Tibial artery (tissue), 4 donors: ENCODE measurements at regions not wholly inside any gene's neighbourhood (a gene's known extent, or its start where the extent isn't known, plus 50 kb on each side); places are given as distances from the start of the nearest gene placed in this dataset.

Experiments used
- DNase-seq, 2 donors: peaks; one replicate each; pipeline ENCODE4 v3.0.0-alpha.2; 2019
- H3K27ac ChIP-seq, 2 donors: fragments of 200-600 bp; sonication (generic) in 1 of 2; 1 replicate in 1 of 2; 2 replicates in 1 of 2; pipeline ENCODE4 v1.5.1; 2018 to 2019; ENCODE audit warnings: mild to moderate bottlenecking in 1 of 2
- H3K27me3 ChIP-seq, 2 donors: fragments of 200-600 bp; sonication (generic) in 1 of 2; one replicate each; pipeline versions ENCODE4 v1.5.1 to v1.6.0; 2016 to 2019
- H3K36me3 ChIP-seq, 3 donors: fragments of 200-600 bp; sonication (generic) in 2 of 3; one replicate each; pipeline ENCODE4 v1.5.1; 2016 to 2019; ENCODE audit warnings: mild to moderate bottlenecking in 2 of 3
- H3K4me1 ChIP-seq, 4 donors: fragments of 200-600 bp; sonication (generic) in 2 of 4; 1 replicate in 3 of 4; 2 replicates in 1 of 4; pipeline ENCODE4 v1.5.1; 2016 to 2019
- H3K4me3 ChIP-seq, 2 donors: fragments of 200-600 bp; sonication (generic) in 1 of 2; 1 replicate in 1 of 2; 2 replicates in 1 of 2; pipeline ENCODE4 v1.5.1; 2018 to 2019; ENCODE audit warnings: mild to moderate bottlenecking in 2 of 2
- H3K9me3 ChIP-seq, 3 donors: fragments of 200-600 bp; sonication (generic) in 1 of 3; one replicate each; pipeline ENCODE4 v1.5.1; 2016 to 2019
- intact Hi-C: fragments of 100-400 bp; cut with DNase I; formaldehyde crosslinking; loops from one replicate; pipeline ENCODE4 v1.15.0; 2023; ENCODE audit warnings: low total_unique reads
- TF ChIP-seq, protein P1 (sequence below), 2 experiments: fragments of 200-600 bp in 1 of 2; fragments of 450-650 bp in 1 of 2; IDR thresholded peaks; one replicate each; pipeline ENCODE4 v1.5.1; 2017 to 2019; ENCODE audit warnings: antibody characterized with exemption in 2 of 2, mild to moderate bottlenecking in 1 of 2, moderate library complexity in 1 of 2

DNA sequence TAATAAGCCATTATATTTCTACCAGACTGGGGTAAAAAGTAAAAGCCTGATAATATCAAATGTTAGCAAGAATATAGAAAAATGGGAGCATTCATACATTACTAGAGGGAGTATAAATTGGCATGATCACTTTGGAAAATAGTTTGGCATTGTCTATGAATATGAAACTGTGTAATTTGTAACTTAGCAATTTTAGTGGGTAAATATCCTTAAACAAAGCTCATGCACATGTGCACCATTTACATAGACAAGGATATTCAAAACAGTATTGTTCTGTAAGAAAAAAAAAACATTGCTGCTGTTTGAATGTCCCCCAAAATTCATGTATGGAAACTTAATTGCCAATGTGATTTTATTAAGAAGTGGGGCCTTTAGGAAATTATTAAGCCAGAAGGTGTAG, 166.4 kb upstream of the SLC27A6 start:
- intact Hi-C loops, result no loop called here
- Histone ChIP-seq H3K27ac (no peak overlapping the region), H3K27me3 (no peaks in the 10 kb centered on the region), H3K36me3 (no peaks in the 10 kb centered on the region), H3K9me3 (no peaks in the 10 kb centered on the region), H3K4me3 (no peak overlapping the region), H3K4me1 (no peaks in the 10 kb centered on the region)
- TF ChIP-seq, protein P1, sequence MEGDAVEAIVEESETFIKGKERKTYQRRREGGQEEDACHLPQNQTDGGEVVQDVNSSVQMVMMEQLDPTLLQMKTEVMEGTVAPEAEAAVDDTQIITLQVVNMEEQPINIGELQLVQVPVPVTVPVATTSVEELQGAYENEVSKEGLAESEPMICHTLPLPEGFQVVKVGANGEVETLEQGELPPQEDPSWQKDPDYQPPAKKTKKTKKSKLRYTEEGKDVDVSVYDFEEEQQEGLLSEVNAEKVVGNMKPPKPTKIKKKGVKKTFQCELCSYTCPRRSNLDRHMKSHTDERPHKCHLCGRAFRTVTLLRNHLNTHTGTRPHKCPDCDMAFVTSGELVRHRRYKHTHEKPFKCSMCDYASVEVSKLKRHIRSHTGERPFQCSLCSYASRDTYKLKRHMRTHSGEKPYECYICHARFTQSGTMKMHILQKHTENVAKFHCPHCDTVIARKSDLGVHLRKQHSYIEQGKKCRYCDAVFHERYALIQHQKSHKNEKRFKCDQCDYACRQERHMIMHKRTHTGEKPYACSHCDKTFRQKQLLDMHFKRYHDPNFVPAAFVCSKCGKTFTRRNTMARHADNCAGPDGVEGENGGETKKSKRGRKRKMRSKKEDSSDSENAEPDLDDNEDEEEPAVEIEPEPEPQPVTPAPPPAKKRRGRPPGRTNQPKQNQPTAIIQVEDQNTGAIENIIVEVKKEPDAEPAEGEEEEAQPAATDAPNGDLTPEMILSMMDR (IDR thresholded peaks at IDR 0.05), result no peak
- DNase-seq, result no peak

DNA sequence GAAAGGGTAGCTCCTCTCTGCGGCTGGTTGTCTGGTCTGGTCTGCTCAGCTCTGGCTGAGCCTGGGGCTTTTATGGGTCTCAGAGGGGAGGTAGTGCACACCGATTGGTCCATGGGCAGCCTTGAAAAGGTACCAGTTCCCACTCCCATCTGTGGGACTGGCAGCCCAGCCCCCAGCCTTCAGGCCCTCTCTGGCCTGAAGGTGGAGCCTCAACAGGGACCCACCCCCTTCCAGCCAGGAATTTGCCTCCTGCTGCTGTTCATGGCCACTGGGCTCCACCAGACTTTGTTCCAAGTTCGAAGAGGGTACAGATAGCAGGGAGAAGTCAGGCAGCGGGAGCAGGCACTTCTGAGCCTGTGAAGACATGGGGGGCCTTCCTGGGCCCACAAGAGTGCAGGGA, 165.3 kb upstream of the SLC27A6 start:
- no peak for DNase-seq
- H3K27me3 ChIP-seq, result no peaks in the 10 kb centered on the region
- TF ChIP-seq, protein P1 (IDR thresholded peaks at IDR 0.05), result no peak
- H3K4me1 ChIP-seq, result no peaks in the 10 kb centered on the region
- intact Hi-C loops, result no loop called here
- H3K4me3 ChIP-seq, result no peak overlapping the region
- H3K9me3 ChIP-seq, result no peaks in the 10 kb centered on the region
- H3K36me3 ChIP-seq, result no peaks in the 10 kb centered on the region
- H3K27ac ChIP-seq, result no peak overlapping the region

DNA sequence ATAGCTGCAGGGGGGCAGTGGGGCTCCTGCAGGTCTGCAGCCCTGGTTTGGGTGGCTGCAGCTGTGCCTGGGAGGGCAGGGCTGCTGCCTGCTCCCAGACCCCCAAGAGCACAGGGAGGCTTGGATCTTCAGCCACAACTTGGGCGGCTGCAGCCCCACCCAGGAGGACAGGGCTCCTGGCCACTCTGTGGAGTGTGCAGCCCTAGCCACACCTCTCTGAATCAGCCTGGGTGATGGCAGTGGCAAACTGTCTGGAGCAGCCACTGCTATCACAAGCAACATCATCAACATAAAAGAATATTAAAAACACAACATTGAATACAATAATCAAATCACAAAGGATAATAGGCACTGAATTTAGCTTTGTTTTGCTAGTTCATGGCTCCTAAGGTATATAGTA, 164.9 kb upstream of the SLC27A6 start:
- H3K9me3 ChIP-seq, result no peaks in the 10 kb centered on the region
- TF ChIP-seq, protein P1 (IDR thresholded peaks at IDR 0.05), result no peak
- intact Hi-C loops, result no loop called here

DNA sequence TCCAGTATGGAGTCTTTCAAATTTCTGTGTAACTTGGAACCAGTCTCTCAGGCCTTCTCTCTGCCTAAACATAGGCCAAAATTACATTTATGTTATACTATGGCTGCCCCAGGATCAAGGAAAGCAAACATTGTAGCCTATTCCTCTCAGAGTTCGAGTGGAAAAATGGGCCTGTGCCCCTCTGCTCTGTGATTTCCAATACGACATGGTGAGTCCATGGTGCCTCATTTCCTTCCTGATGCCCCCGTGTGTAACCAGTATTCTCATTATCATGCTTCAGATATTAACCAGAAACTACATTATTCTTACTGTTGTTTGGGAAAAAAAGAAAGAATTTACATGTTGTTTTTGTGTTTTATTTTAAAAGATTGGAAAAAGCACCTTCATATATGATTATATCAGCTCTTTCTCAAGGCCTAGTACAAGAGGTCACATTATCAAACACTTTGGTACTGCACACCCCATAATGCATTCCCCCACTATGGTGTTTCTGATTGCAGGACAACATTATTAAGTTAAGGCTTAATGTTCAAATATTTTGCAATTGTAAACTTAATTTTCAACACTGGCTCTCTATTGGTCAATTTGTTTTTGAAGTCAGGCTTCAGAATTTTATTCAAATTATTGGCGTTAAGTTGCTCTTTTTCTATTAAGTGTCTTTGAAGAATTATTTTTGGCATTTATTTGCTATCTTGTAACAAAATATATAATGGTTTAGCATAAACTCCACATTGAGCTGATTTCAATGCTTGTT, 151.8 kb upstream of the SLC27A6 start:
- TF ChIP-seq, protein P1 (IDR thresholded peaks at IDR 0.05), result no peak
- no peak for DNase-seq
- H3K4me3 ChIP-seq, result no peak overlapping the region
- H3K36me3 ChIP-seq, result no peaks in the 10 kb centered on the region
- intact Hi-C loops, result no loop called here
- H3K9me3 ChIP-seq, result peaks cover 0 to 7% (median 4%) of the 10 kb centered on the region in 3 donors
- no peaks in the 10 kb centered on the region for H3K27me3 ChIP-seq
- H3K27ac ChIP-seq, result no peak overlapping the region
- H3K4me1 ChIP-seq, result no peaks in the 10 kb centered on the region

More for the DNA sequence above, 164.9 kb upstream of the SLC27A6 start:
- Histone ChIP-seq H3K4me1 (no peaks in the 10 kb centered on the region), H3K36me3 (no peaks in the 10 kb centered on the region), H3K27ac (no peak overlapping the region), H3K4me3 (no peak overlapping the region), H3K27me3 (no peaks in the 10 kb centered on the region)
- DNase-seq, result no peak

DNA sequence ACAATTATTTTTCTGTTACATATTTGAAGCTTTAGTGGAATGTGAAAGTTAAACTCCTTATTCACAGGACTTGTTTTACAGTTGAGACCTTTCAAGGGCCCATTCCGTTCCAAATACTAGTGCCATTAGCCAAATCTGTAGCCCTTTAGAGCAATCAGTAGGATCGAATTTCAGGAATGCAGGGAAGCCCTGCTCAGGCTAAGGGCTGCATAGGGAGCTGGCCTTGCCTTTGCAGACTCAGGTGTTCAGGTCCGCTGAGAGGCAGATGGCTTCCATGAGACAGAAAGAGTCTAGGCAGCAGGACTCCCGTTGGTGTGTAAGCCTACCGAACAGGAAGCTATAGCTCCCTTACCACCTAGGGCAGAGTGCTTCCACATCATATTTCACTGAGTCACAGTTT, 150.1 kb upstream of the SLC27A6 start:
- no peak for DNase-seq
- H3K9me3 ChIP-seq, result peaks cover 0 to 4% (median 0%) of the 10 kb centered on the region in 3 donors
- no peak overlapping the region for H3K4me3 ChIP-seq
- no peaks in the 10 kb centered on the region for H3K36me3 ChIP-seq
- intact Hi-C loops, result no loop called here
- no peaks in the 10 kb centered on the region for H3K4me1 ChIP-seq
- TF ChIP-seq, protein P1 (IDR thresholded peaks at IDR 0.05), result no peak
- H3K27me3 ChIP-seq, result no peaks in the 10 kb centered on the region
- H3K27ac ChIP-seq, result no peak overlapping the region
